Calu3 (cell line): ENCODE measurements at regions not wholly inside any gene's neighbourhood (a gene's known extent, or its start where the extent isn't known, plus 50 kb on each side); places are given as distances from the start of the nearest gene placed in this dataset.

Experiments
- BruUV-seq: library from RNA; stranded (reverse); fragments of 400-500 nt; replicated peaks from 2 replicates; lab custom pipeline; 2021; lab: Mats Ljungman, UMichigan
- CTCF ChIA-PET: fragments of 300-600 bp; sonication (Branson Sonifier 250); formaldehyde crosslinking; loops from one replicate; lab custom pipeline; 2022; ENCODE audit warnings: antibody characterized with exemption; lab: Charles Lee
- DNase-seq: peaks from one replicate; pipeline ENCODE4 v3.0.0; 2022
- H3K27ac Mint-ChIP-seq: one replicate; pipeline ENCODE4 v1.8.0; 2022; ENCODE audit warnings: mixed read lengths; ENCODE audit not compliant: unreplicated experiment
- H3K27me3 Mint-ChIP-seq: one replicate; pipeline ENCODE4 v1.8.0; 2022; ENCODE audit warnings: mixed read lengths; ENCODE audit not compliant: unreplicated experiment
- H3K36me3 Mint-ChIP-seq: one replicate; pipeline ENCODE4 v1.8.0; 2022; ENCODE audit warnings: mild to moderate bottlenecking, moderate library complexity, mixed read lengths; ENCODE audit not compliant: insufficient read depth, unreplicated experiment
- H3K4me1 Mint-ChIP-seq: one replicate; pipeline ENCODE4 v1.8.0; 2022; ENCODE audit warnings: mild to moderate bottlenecking, low read depth, mixed read lengths; ENCODE audit not compliant: unreplicated experiment
- H3K4me3 Mint-ChIP-seq: one replicate; pipeline ENCODE4 v1.8.0; 2022; ENCODE audit warnings: mild to moderate bottlenecking, low read depth, moderate library complexity, mixed read lengths; ENCODE audit not compliant: unreplicated experiment
- H3K9me3 Mint-ChIP-seq: one replicate; pipeline ENCODE4 v1.8.0; 2022; ENCODE audit warnings: low read depth, mixed read lengths; ENCODE audit not compliant: unreplicated experiment
- intact Hi-C: fragments of 100-400 bp; cut with micrococcal nuclease; formaldehyde crosslinking; loops from one replicate; pipeline ENCODE4 v1.10.0; 2022; ENCODE audit not compliant: unreplicated experiment
- TF ChIP-seq, protein P1 (sequence below): fragments of 200-600 bp; IDR thresholded peaks from one replicate; pipeline ENCODE4 v1.8.0; 2022; ENCODE audit warnings: antibody characterized with exemption; ENCODE audit not compliant: unreplicated experiment

DNA sequence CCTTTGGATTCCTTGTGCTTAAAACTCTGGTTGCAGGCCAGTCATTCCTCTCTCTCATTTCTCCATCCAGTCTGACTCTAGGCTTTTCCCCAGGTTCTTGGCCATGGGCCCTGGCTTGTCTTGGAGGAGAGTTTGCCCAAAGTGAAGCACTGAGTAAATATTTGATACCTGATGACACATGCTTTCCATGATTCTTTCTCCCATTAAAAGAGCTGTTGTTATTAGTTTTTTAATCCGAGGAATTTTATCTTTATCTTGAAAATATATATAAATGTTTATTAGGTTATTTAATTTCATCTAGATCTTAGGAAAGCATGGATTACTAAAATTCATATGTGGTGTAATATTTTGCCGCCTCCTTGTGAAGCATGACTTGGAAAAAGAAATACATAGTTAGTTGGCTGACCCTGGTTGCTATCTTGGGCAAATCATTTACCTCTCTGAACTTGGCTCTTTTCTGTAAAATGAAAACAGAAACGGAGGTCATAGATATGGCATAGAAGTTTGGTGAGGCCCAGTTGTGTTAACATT lies 650.1 kb downstream of the SLC4A3 start:
- H3K27ac Mint-ChIP-seq, result peak overlapping the region; percentile 64
- intact Hi-C loops, result loop anchor here (5.0 kb wide), 2 partner anchors 50 to 140 kb away; no protein-coding TSS in a partner anchor
- no peaks in the 10 kb centered on the region for H3K27me3 Mint-ChIP-seq
- DNase-seq, result peak; percentile 52
- H3K9me3 Mint-ChIP-seq, result peaks cover 3% of the 10 kb centered on the region
- TF ChIP-seq, protein P1, sequence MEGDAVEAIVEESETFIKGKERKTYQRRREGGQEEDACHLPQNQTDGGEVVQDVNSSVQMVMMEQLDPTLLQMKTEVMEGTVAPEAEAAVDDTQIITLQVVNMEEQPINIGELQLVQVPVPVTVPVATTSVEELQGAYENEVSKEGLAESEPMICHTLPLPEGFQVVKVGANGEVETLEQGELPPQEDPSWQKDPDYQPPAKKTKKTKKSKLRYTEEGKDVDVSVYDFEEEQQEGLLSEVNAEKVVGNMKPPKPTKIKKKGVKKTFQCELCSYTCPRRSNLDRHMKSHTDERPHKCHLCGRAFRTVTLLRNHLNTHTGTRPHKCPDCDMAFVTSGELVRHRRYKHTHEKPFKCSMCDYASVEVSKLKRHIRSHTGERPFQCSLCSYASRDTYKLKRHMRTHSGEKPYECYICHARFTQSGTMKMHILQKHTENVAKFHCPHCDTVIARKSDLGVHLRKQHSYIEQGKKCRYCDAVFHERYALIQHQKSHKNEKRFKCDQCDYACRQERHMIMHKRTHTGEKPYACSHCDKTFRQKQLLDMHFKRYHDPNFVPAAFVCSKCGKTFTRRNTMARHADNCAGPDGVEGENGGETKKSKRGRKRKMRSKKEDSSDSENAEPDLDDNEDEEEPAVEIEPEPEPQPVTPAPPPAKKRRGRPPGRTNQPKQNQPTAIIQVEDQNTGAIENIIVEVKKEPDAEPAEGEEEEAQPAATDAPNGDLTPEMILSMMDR, result no peak
- H3K4me1 Mint-ChIP-seq, result peaks cover 57% of the 10 kb centered on the region
- peaks cover 4% of the 10 kb centered on the region for H3K36me3 Mint-ChIP-seq
- CTCF ChIA-PET, result no interaction called here
- no peak overlapping the region for H3K4me3 Mint-ChIP-seq
- BruUV-seq, result no TSS peak

DNA sequence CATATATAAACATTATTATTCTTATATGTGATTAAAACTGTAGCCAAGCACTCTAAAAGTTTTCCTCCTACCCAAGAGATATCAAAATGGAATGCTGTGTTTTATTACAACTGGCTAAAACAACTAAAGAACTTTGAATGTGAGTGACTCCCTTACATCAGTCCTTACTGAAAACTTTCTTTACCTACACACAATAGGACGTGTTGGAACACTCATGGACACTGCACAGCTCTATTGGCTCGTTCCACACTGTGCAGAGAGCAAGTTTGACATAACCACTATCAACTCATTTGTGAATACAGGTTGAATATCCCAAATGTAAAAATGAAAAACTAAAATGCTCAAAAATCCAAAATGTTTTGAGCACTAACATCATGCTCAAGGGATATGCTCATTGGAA lies 650.6 kb downstream of the SLC4A3 start:
- BruUV-seq, result no TSS peak
- TF ChIP-seq, protein P1, result no peak
- DNase-seq, result no peak
- H3K27ac Mint-ChIP-seq, result peak overlapping the region; percentile 64
- H3K27me3 Mint-ChIP-seq, result no peaks in the 10 kb centered on the region
- peaks cover 3% of the 10 kb centered on the region for H3K9me3 Mint-ChIP-seq
- intact Hi-C loops, result loop anchor here (5.0 kb wide), 2 partner anchors 51 to 139 kb away; no protein-coding TSS in a partner anchor
- peaks cover 4% of the 10 kb centered on the region for H3K36me3 Mint-ChIP-seq
- no peak overlapping the region for H3K4me3 Mint-ChIP-seq
- CTCF ChIA-PET, result no interaction called here
- peaks cover 57% of the 10 kb centered on the region for H3K4me1 Mint-ChIP-seq

GRCh38 chr2:220279372-220279771 lies 651.9 kb downstream of the SLC4A3 start:
- no peak for DNase-seq
- Mint-ChIP-seq H3K4me3 (peak overlapping the region; percentile 12), H3K9me3 (peaks cover 3% of the 10 kb centered on the region), H3K27me3 (no peaks in the 10 kb centered on the region), H3K4me1 (peaks cover 57% of the 10 kb centered on the region), H3K27ac (peak overlapping the region; percentile 42), H3K36me3 (peaks cover 4% of the 10 kb centered on the region)
- BruUV-seq, result no TSS peak
- CTCF ChIA-PET, result no interaction called here
- intact Hi-C loops, result loop anchor here (5.0 kb wide), 2 partner anchors 52 to 138 kb away; no protein-coding TSS in a partner anchor
- TF ChIP-seq, protein P1, result no peak

- DNase-seq, result no peak
- CTCF ChIA-PET, result no interaction called here
- TF ChIP-seq, protein P1, result no peak
- Mint-ChIP-seq H3K27me3 (no peaks in the 10 kb centered on the region), H3K27ac (peak overlapping the region; percentile 42), H3K9me3 (peaks cover 3% of the 10 kb centered on the region), H3K4me3 (no peak overlapping the region), H3K36me3 (peaks cover 4% of the 10 kb centered on the region), H3K4me1 (peaks cover 57% of the 10 kb centered on the region)
- BruUV-seq, result no TSS peak
- intact Hi-C loops, result loop anchor here (5.0 kb wide), 2 partner anchors 53 to 137 kb away; no protein-coding TSS in a partner anchor
These were observed 652.4 kb downstream of the SLC4A3 start for GRCh38 chr2:220279840-220280239.
